SK-N-MC (cell line): ENCODE measurements at regions not wholly inside any gene's neighbourhood (a gene's known extent, or its start where the extent isn't known, plus 50 kb on each side); places are given as distances from the start of the nearest gene placed in this dataset.

Experiments
- EZH2 ChIP-seq: fragments of 200-600 bp; sonication (generic); IDR thresholded peaks from one replicate; pipeline ENCODE4 v1.6.1; 2017; ENCODE audit warnings: antibody characterized with exemption
- FOXP2 ChIP-seq: optimal IDR thresholded peaks from 2 replicates; pipeline ENCODE3; 2011; ENCODE audit warnings: mild to moderate bottlenecking, moderate library complexity; ENCODE audit not compliant: insufficient read depth; ENCODE audit errors: extremely low read length, control extremely low read depth
- POLR2AphosphoS5 ChIP-seq: IDR thresholded peaks from 2 replicates; pipeline ENCODE4 v1.6.1; 2012; ENCODE audit warnings: mild to moderate bottlenecking, low read depth, low read length, borderline replicate concordance

DNA sequence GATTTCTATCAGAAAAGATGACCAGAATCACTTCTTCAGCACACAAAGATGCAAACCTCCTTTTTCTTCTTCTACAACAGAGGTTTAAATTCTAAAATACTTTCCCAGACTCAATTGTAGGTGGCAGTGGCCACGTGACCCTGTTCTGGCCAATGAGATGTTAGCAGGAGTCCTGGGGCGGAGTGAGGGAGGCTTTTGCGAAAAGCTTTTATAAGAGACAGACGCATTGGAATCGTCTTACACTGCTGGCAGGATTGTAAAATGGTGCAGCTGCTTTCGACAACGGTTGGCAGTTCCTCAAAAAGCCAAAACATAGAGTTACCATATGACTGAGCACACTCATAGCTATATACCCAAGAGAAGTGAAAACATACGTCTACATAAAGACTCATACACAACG lies 87.0 kb upstream of the MAGI3 start:
- TF ChIP-seq EZH2 (no peak), POLR2AphosphoS5 (no peak), FOXP2 (no peak)
